Ectodermal cell (in vitro differentiated cells): ENCODE measurements at regions not wholly inside any gene's neighbourhood (a gene's known extent, or its start where the extent isn't known, plus 50 kb on each side); places are given as distances from the start of the nearest gene placed in this dataset.

Experiments
- H3K27ac ChIP-seq: 2 replicates; pipeline ENCODE4 v1.7.0; 2013; ENCODE audit warnings: mild to moderate bottlenecking, low read depth, low read length; ENCODE audit not compliant: insufficient read depth, poor library complexity, severe bottlenecking
- H3K27me3 ChIP-seq: 2 replicates; pipeline ENCODE4 v1.7.0; 2013; ENCODE audit warnings: mild to moderate bottlenecking, low read length; ENCODE audit not compliant: insufficient read depth, control insufficient read depth, poor library complexity, severe bottlenecking
- H3K36me3 ChIP-seq: one replicate; pipeline ENCODE4 v1.7.0; 2013; ENCODE audit warnings: low read length; ENCODE audit not compliant: control insufficient read depth, insufficient read depth
- H3K4me1 ChIP-seq: one replicate; pipeline ENCODE4 v1.7.0; 2013; ENCODE audit warnings: low read length; ENCODE audit not compliant: control insufficient read depth, insufficient read depth
- H3K4me3 ChIP-seq: 2 replicates; pipeline ENCODE4 v1.7.0; 2013; ENCODE audit warnings: low read depth, low read length, control low read depth; ENCODE audit not compliant: insufficient read depth
- H3K9me3 ChIP-seq: 2 replicates; pipeline ENCODE4 v1.7.0; 2013; ENCODE audit warnings: mild to moderate bottlenecking, low read length, moderate library complexity; ENCODE audit not compliant: control insufficient read depth
- WGBS, 2 experiments: methylation state at CpG; one replicate each; pipeline ENCODE4 v1.1.7; 2013; ENCODE audit warnings: missing lambda C conversion rate in 2 of 2; 5-methylcytosine and 5-hydroxymethylcytosine counted together

GRCh38 chr10:23723796-23724195, 284.9 kb downstream of the OTUD1 start:
- no peaks in the 10 kb centered on the region for H3K9me3 ChIP-seq
- 91 to 94% methylated on average over 6 of the region's 6 CpGs for WGBS, 2 experiments
- no peak overlapping the region for H3K4me3 ChIP-seq
- no peak overlapping the region for H3K27ac ChIP-seq
- H3K4me1 ChIP-seq: no peaks in the 10 kb centered on the region
- H3K36me3 ChIP-seq: no peaks in the 10 kb centered on the region
- no peaks in the 10 kb centered on the region for H3K27me3 ChIP-seq

GRCh38 chr10:23725548-23725947, 286.7 kb downstream of the OTUD1 start:
- Histone ChIP-seq H3K27ac (no peak overlapping the region), H3K27me3 (no peaks in the 10 kb centered on the region), H3K4me1 (no peaks in the 10 kb centered on the region), H3K9me3 (no peaks in the 10 kb centered on the region), H3K4me3 (no peak overlapping the region), H3K36me3 (no peaks in the 10 kb centered on the region)
- 100% methylated on average over 1 of the region's 1 CpG; no CpG with 5 or more reads in 1 of the 2 experiments for whole genome bisulfite sequencing, 2 experiments

- no peak overlapping the region for H3K27ac ChIP-seq
- H3K4me3 ChIP-seq: no peak overlapping the region
- H3K4me1 ChIP-seq: no peaks in the 10 kb centered on the region
- no peaks in the 10 kb centered on the region for H3K27me3 ChIP-seq
- H3K9me3 ChIP-seq: no peaks in the 10 kb centered on the region
- no peaks in the 10 kb centered on the region for H3K36me3 ChIP-seq
- WGBS, 2 experiments: 95 to 97% methylated on average over 2 of the region's 2 CpGs
Observed at GRCh38 chr10:23742368-23742767, 303.5 kb downstream of the OTUD1 start.

DNA sequence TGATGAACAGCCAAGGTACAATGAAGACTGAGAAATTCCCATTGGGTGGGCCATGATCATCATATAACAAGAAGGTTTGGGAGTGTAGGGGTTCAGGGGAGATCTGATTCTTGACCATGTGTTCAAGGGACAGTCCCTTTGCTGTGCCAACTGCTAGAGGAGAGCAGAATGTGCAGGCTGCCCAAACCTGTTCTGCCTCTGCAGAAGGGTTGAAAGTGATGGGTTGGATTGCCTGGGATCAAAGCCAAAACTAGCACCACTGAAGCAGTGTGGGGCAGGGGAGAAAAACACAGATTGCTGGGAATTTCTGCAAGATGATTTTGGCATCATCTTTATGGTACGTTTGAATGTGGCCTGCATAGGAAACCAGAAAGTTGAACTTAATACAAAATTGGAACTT, 303.9 kb downstream of the OTUD1 start:
- Histone ChIP-seq H3K4me3 (no peak overlapping the region), H3K27me3 (no peaks in the 10 kb centered on the region), H3K27ac (no peak overlapping the region), H3K36me3 (no peaks in the 10 kb centered on the region), H3K9me3 (no peaks in the 10 kb centered on the region), H3K4me1 (no peaks in the 10 kb centered on the region)
- 89 to 91% methylated on average over 1 of the region's 1 CpG for WGBS, 2 experiments

DNA sequence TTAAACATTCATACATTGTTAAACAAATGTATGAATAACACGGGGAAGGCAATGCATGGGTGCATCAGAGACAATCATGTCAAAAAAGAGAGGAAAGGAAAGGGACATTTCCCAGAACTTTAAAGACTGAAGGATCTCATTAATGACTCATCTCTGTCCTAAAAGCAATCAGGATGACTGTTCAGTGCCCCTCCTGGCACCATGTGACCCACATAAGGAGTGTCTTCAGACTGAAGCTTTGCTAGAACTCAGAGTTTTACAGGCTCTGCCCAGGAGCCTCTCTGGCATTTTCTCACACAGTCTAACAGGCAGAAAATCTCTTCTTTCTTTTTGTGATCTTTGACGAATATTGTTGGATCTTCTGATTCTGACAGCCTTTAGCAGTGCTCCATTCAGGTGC, 315.3 kb downstream of the OTUD1 start:
- 77 to 84% methylated on average over 2 of the region's 2 CpGs for WGBS, 2 experiments
- H3K27ac ChIP-seq: no peak overlapping the region
- no peaks in the 10 kb centered on the region for H3K4me1 ChIP-seq
- H3K4me3 ChIP-seq: no peak overlapping the region
- H3K9me3 ChIP-seq: no peaks in the 10 kb centered on the region
- H3K36me3 ChIP-seq: no peaks in the 10 kb centered on the region
- H3K27me3 ChIP-seq: no peaks in the 10 kb centered on the region

GRCh38 chr10:23754941-23755340, 316.1 kb downstream of the OTUD1 start:
- H3K4me1 ChIP-seq: no peaks in the 10 kb centered on the region
- no peaks in the 10 kb centered on the region for H3K36me3 ChIP-seq
- WGBS, 2 experiments: 85 to 88% methylated on average over 5 of the region's 5 CpGs
- H3K4me3 ChIP-seq: no peak overlapping the region
- no peaks in the 10 kb centered on the region for H3K27me3 ChIP-seq
- H3K9me3 ChIP-seq: no peaks in the 10 kb centered on the region
- no peak overlapping the region for H3K27ac ChIP-seq

DNA sequence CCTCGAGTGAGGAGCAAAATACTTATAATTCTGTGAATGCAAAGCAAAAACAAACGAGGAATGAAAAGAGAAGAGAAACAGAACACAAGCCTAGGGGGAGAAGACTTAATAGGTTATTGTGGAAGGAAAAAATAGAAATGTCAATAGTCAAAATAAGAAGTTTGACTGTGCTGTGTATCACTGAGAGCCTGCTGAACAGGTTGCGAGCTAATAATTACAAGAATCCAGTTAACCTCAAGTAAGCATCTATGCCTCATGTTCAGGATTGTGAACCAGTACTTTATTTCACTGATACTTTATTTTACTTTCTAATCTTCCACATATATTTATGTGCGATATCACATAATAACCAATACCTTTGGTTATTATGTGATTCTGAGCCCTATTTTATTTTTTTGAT, 316.7 kb downstream of the OTUD1 start:
- Histone ChIP-seq H3K36me3 (no peaks in the 10 kb centered on the region), H3K4me3 (no peak overlapping the region), H3K27ac (no peak overlapping the region), H3K27me3 (no peaks in the 10 kb centered on the region), H3K4me1 (no peaks in the 10 kb centered on the region), H3K9me3 (no peaks in the 10 kb centered on the region)
- 90 to 93% methylated on average over 3 of the region's 4 CpGs for WGBS, 2 experiments

DNA sequence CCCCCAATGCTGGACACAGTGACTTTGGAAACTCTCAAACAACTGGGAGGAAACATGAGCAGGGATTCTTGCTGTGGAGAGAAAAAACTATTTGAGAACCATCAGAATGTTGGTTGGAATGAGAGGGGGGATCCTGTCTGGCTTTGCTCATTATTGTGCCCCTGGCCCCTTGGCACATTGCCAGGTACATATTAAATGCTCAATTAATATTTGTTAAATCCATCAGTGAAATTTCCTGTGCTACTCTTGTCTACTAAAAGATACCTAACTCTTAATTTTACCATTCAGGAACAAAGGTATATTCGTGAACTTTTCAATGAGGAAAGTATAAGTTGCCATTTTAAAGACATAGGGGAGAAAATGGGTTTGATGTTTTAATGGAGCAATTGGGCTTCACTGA, 329.4 kb downstream of the OTUD1 start:
- H3K27ac ChIP-seq: no peak overlapping the region
- 91 to 94% methylated on average over 1 of the region's 1 CpG for WGBS, 2 experiments
- no peaks in the 10 kb centered on the region for H3K36me3 ChIP-seq
- H3K27me3 ChIP-seq: no peaks in the 10 kb centered on the region
- H3K4me1 ChIP-seq: no peaks in the 10 kb centered on the region
- no peak overlapping the region for H3K4me3 ChIP-seq
- no peaks in the 10 kb centered on the region for H3K9me3 ChIP-seq

DNA sequence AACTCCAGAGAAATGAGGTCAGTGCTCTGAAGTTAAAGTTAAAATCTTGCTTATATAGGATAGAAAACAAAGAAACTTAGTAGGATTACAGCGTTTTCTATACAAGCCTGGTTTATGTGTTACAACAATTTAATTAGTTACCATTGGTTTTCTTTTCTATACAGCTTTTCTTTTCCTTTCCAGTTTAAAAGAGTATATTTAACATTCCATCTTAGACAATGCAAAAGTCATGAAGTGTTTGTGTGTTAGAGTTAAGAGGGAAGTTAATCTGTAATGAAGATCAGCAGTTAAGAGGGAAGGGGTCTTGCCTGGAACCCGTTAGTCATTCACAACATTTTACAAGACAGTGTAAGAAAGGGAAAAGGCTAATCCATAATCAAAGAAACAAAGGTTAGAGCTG, 338.3 kb downstream of the OTUD1 start:
- H3K27ac ChIP-seq: peak overlapping the region; percentile 11
- no peaks in the 10 kb centered on the region for H3K27me3 ChIP-seq
- WGBS, 2 experiments: 67% methylated on average over 1 of the region's 2 CpGs; no CpG with 5 or more reads in 1 of the 2 experiments
- no peaks in the 10 kb centered on the region for H3K4me1 ChIP-seq
- H3K9me3 ChIP-seq: no peaks in the 10 kb centered on the region
- H3K4me3 ChIP-seq: no peak overlapping the region
- H3K36me3 ChIP-seq: no peaks in the 10 kb centered on the region

DNA sequence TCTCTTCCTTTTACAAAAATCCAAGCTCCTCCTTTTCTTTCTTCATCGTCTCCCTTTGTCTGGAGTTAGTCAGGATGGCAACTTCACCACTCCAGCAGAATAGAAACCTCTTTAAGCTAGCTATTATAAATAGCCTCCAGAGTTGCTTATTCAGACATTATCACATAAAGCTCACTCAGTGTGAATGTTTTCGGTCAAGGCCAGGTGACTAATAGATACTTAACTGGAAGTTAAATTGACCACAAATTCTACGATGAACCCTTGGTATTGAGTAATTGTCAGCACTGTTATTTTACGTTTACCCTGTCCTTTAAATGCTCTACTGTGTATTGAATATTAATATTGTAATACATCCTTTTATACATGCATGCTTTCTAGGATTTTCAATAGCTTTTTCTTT, 340.4 kb downstream of the OTUD1 start:
- Histone ChIP-seq H3K36me3 (no peaks in the 10 kb centered on the region), H3K4me3 (no peak overlapping the region), H3K27ac (no peak overlapping the region), H3K4me1 (no peaks in the 10 kb centered on the region), H3K27me3 (no peaks in the 10 kb centered on the region), H3K9me3 (no peaks in the 10 kb centered on the region)
- 91 to 93% methylated on average over 3 of the region's 4 CpGs for WGBS, 2 experiments

GRCh38 chr10:23780331-23780730, 341.5 kb downstream of the OTUD1 start:
- 83 to 95% methylated on average over 1 of the region's 1 CpG for WGBS, 2 experiments
- Histone ChIP-seq H3K27me3 (no peaks in the 10 kb centered on the region), H3K36me3 (no peaks in the 10 kb centered on the region), H3K4me3 (no peak overlapping the region), H3K4me1 (no peaks in the 10 kb centered on the region), H3K27ac (no peak overlapping the region), H3K9me3 (no peaks in the 10 kb centered on the region)
